ENCODE measurements at regions not wholly inside any gene's neighbourhood (a gene's known extent, or its start where the extent isn't known, plus 50 kb on each side); places are given as distances from the start of the nearest gene placed in this dataset.

DNA sequence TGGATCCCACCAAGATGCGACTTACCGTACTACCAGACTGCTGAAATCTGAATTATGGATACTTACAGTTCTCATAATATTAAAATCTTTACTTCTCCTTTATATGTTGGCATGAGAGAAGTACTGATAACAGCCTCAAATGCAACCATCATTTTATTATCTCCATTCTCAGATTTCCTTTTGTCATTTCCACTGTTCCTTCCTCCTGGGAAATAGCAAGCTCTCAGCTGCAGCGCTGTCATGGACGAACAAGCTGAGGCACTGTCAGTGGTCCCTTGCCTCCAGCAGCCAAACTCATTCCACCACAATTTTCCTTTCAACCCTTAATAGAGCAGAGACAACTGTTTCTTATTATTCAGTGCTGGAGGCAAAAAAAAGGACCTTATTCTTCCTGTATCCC is 478.4 kb downstream of the ARL4A start:
- Mint-ChIP-seq H3K27ac (no peak overlapping the region), H3K4me3 (no peak overlapping the region), H3K9me3 (no peaks in the 10 kb centered on the region), H3K4me1 (no peaks in the 10 kb centered on the region), H3K27me3 (no peaks in the 10 kb centered on the region), H3K36me3 (ENCODE audit: low read depth) (no peaks in the 10 kb centered on the region)
- DNase-seq (no peak), ATAC-seq (ENCODE audit: low read depth) (no peak)
- intact Hi-C loops (cut with micrococcal nuclease) = no loop called here
- TF ChIP-seq, protein P1, sequence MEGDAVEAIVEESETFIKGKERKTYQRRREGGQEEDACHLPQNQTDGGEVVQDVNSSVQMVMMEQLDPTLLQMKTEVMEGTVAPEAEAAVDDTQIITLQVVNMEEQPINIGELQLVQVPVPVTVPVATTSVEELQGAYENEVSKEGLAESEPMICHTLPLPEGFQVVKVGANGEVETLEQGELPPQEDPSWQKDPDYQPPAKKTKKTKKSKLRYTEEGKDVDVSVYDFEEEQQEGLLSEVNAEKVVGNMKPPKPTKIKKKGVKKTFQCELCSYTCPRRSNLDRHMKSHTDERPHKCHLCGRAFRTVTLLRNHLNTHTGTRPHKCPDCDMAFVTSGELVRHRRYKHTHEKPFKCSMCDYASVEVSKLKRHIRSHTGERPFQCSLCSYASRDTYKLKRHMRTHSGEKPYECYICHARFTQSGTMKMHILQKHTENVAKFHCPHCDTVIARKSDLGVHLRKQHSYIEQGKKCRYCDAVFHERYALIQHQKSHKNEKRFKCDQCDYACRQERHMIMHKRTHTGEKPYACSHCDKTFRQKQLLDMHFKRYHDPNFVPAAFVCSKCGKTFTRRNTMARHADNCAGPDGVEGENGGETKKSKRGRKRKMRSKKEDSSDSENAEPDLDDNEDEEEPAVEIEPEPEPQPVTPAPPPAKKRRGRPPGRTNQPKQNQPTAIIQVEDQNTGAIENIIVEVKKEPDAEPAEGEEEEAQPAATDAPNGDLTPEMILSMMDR (IDR thresholded peaks at IDR 0.05) = no peak
- POLR2A ChIA-PET = interaction anchor here (0.7 kb wide), 1 partner anchor 102 kb away, joined by 4 read pairs; no protein-coding TSS in a partner anchor
- CTCF ChIA-PET = no interaction called here

DNA sequence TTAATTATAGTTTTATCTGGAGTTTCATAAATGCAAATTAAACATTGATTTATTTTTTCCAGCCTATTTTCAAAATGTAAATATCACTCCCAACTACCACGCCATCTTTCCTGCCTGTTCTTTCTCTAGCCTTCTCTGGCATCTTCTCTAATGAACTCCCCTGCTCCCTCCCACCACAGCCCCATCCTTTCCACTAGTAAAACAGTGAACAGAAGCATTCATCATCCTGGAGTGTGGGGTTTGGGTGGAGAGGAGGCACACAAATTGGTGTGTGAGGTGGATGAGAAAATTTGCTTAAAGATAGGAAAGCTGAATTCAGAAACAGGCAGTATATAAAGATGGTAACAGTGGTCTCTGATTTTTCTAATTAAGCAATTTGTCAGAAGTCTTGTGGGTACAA is 479.4 kb downstream of the ARL4A start:
- Mint-ChIP-seq H3K27me3 (no peaks in the 10 kb centered on the region), H3K27ac (no peak overlapping the region), H3K9me3 (no peaks in the 10 kb centered on the region), H3K4me3 (no peak overlapping the region), H3K4me1 (no peaks in the 10 kb centered on the region), H3K36me3 (ENCODE audit: low read depth) (no peaks in the 10 kb centered on the region)
- ATAC-seq (ENCODE audit: low read depth) = no peak
- TF ChIP-seq, protein P1 (IDR thresholded peaks at IDR 0.05) = no peak
- no peak for DNase-seq
- ChIA-PET POLR2A (no interaction called here), CTCF (no interaction called here)
- intact Hi-C loops (cut with micrococcal nuclease) = no loop called here

DNA sequence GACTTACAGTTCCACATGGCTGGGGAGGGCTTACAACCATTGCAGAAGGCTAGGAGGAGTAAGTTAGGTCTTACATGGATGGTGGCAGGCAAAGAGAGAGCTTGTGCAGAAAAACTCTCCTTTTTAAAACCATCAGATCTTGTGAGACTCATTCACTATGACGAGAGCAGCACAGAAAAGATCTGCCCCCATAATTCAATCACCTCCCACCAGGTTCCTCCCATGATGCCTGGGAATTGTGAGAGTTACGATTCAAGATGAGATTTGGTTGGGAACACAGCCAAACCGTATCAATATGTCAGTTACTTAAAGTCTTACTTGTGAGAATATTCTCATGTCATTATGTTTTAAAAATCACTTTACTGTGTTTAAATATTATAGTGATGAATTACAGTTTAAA is 481.9 kb downstream of the ARL4A start:
- no peaks in the 10 kb centered on the region for H3K9me3 Mint-ChIP-seq
- TF ChIP-seq, protein P1 (IDR thresholded peaks at IDR 0.05) = no peak
- ATAC-seq (ENCODE audit: low read depth) = no peak
- CTCF ChIA-PET = no interaction called here
- H3K4me1 Mint-ChIP-seq = no peaks in the 10 kb centered on the region
- intact Hi-C loops (cut with micrococcal nuclease) = no loop called here
- no peaks in the 10 kb centered on the region for H3K36me3 Mint-ChIP-seq (ENCODE audit: low read depth)
- no peak overlapping the region for H3K4me3 Mint-ChIP-seq
- no peak for DNase-seq
- no peaks in the 10 kb centered on the region for H3K27me3 Mint-ChIP-seq
- H3K27ac Mint-ChIP-seq = no peak overlapping the region
- POLR2A ChIA-PET = no interaction called here

DNA sequence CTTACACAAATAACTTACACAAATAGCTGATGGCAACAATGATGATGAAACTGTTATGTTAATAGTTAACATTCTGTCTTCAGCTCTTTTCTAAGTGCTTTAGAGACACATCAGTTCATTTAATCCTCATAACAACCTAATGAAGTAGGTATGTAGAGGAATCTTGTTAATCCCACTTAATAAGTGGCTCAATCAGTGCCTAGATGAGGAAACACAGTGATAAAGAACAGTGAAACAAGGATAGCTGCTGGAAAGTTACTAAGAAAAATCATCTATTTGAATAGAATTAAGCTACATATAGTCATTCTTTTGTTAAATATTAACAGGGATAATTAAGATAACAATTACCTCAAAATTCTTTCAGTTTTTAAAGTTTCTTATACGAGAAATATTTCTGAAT is 487.6 kb downstream of the ARL4A start:
- DNase-seq (no peak), ATAC-seq (ENCODE audit: low read depth) (no peak)
- Mint-ChIP-seq H3K4me1 (no peaks in the 10 kb centered on the region), H3K27ac (no peak overlapping the region), H3K36me3 (ENCODE audit: low read depth) (no peaks in the 10 kb centered on the region), H3K27me3 (no peaks in the 10 kb centered on the region), H3K4me3 (no peak overlapping the region), H3K9me3 (no peaks in the 10 kb centered on the region)
- ChIA-PET POLR2A (no interaction called here), CTCF (no interaction called here)
- TF ChIP-seq, protein P1 (IDR thresholded peaks at IDR 0.05) = no peak
- intact Hi-C loops (cut with micrococcal nuclease) = no loop called here

DNA sequence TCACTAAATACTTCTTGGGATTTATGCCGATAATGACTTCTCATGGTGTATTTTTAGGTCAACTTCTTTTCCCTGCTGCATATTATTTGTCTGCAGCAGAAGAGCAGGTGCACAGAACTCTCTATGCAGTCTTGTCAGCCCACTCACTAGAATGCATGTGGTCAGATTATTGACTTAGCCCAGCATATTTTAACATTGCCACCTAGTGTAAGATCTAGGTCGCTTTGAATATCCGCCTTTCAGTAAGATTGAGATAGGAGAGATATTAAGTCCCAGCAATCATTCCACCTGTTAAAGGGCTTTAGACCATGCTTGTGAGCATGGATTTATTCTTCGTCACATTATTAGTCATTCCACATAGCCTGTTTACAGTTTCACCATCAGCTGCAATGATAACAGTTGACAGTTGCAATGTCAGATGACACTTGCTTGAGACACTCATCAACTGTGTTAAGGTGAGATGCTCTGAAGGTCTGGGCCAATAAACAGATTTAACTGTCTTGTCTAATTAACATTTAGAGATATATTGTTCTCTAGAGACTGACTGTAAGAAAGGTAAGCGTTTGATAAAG is 491.7 kb downstream of the ARL4A start:
- intact Hi-C loops (cut with micrococcal nuclease) = loop anchor here (1.0 kb wide), 1 partner anchor 540 kb away; no protein-coding TSS in a partner anchor
- no peak for ATAC-seq (ENCODE audit: low read depth)
- DNase-seq = no peak
- POLR2A ChIA-PET = no interaction called here
- Mint-ChIP-seq H3K9me3 (no peaks in the 10 kb centered on the region), H3K4me1 (no peaks in the 10 kb centered on the region), H3K27me3 (no peaks in the 10 kb centered on the region), H3K27ac (no peak overlapping the region), H3K4me3 (no peak overlapping the region), H3K36me3 (ENCODE audit: low read depth) (no peaks in the 10 kb centered on the region)
- TF ChIP-seq, protein P1 (IDR thresholded peaks at IDR 0.05) = no peak
- CTCF ChIA-PET = no interaction called here

All from activated B cell treated with CpG ODN at 0.5 μM for 24 hours (primary cell).